Caco-2 (cell line): ENCODE measurements at regions not wholly inside any gene's neighbourhood (a gene's known extent, or its start where the extent isn't known, plus 50 kb on each side); places are given as distances from the start of the nearest gene placed in this dataset.

Experiments used
- BruUV-seq: library from RNA; stranded (reverse); fragments of 400-500 nt; replicated peaks from 2 replicates; lab custom pipeline; 2021; lab: Mats Ljungman, UMichigan
- CTCF ChIA-PET: fragments of 300-600 bp; sonication (Branson Sonifier 250); formaldehyde crosslinking; loops from one replicate; lab custom pipeline; 2022; ENCODE audit warnings: antibody characterized with exemption; lab: Charles Lee
- POLR2A ChIA-PET: fragments of 300-600 bp; sonication (Branson Sonifier 250); formaldehyde crosslinking; loops from one replicate; lab custom pipeline; 2022; ENCODE audit warnings: antibody characterized with exemption; lab: Charles Lee
- DNase-seq, 2 experiments: peaks; one replicate each; pipeline versions ENCODE4 v3.0.0 to v3.0.0-alpha.2; 2020 to 2022
- H3K27me3 ChIP-seq: replicated peaks from 2 replicates; pipeline ENCODE4 v1.6.0; 2011; ENCODE audit warnings: low read length; ENCODE audit not compliant: control insufficient read depth, insufficient read depth
- H3K36me3 ChIP-seq: 2 replicates; pipeline ENCODE4 v1.5.1; 2011; ENCODE audit warnings: low read length; ENCODE audit not compliant: control insufficient read depth, insufficient read depth
- H3K4me1 ChIP-seq: fragments of 250-450 bp; sonication (Bioruptor Pico); 2 replicates; pipeline ENCODE4 v1.5.1; 2020; ENCODE audit warnings: mild to moderate bottlenecking
- H3K4me3 ChIP-seq: 2 replicates; pipeline ENCODE4 v1.5.1; 2011; ENCODE audit warnings: low read depth, mild to moderate bottlenecking, control low read depth, low read length
- H3K9me3 ChIP-seq: fragments of 250-450 bp; sonication (Bioruptor Pico); 2 replicates; pipeline ENCODE4 v1.5.1; 2020; ENCODE audit warnings: mild to moderate bottlenecking, moderate library complexity
- H3K27ac Mint-ChIP-seq: one replicate; pipeline ENCODE4 v1.8.0; 2022; ENCODE audit warnings: mixed read lengths; ENCODE audit not compliant: unreplicated experiment
- H3K27me3 Mint-ChIP-seq: one replicate; pipeline ENCODE4 v1.8.0; 2022; ENCODE audit warnings: mixed read lengths; ENCODE audit not compliant: insufficient read depth, unreplicated experiment
- H3K36me3 Mint-ChIP-seq: one replicate; pipeline ENCODE4 v1.8.0; 2022; ENCODE audit warnings: mild to moderate bottlenecking, mixed read lengths; ENCODE audit not compliant: insufficient read depth, unreplicated experiment
- H3K4me1 Mint-ChIP-seq: one replicate; pipeline ENCODE4 v1.8.0; 2022; ENCODE audit warnings: low read depth, mixed read lengths; ENCODE audit not compliant: unreplicated experiment
- H3K4me3 Mint-ChIP-seq: one replicate; pipeline ENCODE4 v1.8.0; 2022; ENCODE audit warnings: mild to moderate bottlenecking, moderate library complexity, mixed read lengths; ENCODE audit not compliant: unreplicated experiment
- H3K9me3 Mint-ChIP-seq: one replicate; pipeline ENCODE4 v1.8.0; 2022; ENCODE audit warnings: mixed read lengths; ENCODE audit not compliant: unreplicated experiment
- intact Hi-C: fragments of 100-400 bp; cut with micrococcal nuclease; formaldehyde crosslinking; loops from one replicate; pipeline ENCODE4 v1.10.0; 2022; ENCODE audit not compliant: unreplicated experiment
- TF ChIP-seq, protein P1 (sequence below), 2 experiments: fragments of 200-600 bp in 1 of 2; IDR thresholded peaks; 1 replicate in 1 of 2; 2 replicates in 1 of 2; pipeline versions ENCODE4 v1.5.1 to v1.8.0; 2011 to 2022; ENCODE audit warnings: antibody characterized with exemption in 1 of 2, control low read depth in 1 of 2, inconsistent platforms in 1 of 2, low read depth in 1 of 2, low read length in 1 of 2, mild to moderate bottlenecking in 1 of 2, moderate library complexity in 1 of 2; ENCODE audit not compliant: insufficient read depth in 1 of 2, severe bottlenecking in 1 of 2, unreplicated experiment in 1 of 2

DNA sequence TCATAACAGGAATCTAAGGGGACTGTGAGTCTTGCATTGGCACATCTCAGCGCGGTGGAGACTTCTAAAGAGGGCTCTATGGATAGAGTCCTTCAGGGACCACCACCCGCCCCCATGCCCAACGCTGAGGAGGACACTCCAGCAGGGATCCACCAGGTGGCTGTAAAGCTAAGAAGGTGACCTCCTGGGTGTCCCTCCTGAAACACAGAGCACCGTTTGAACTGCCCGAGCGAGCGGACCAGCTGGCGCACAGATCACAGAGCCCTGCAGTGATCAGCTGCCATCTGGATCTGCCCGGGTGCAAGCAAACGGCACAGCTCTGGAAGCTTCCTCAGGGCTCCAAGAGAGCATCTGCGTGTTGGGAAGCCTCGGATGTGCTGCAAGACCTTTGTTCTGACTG, 51.3 kb upstream of the LYST start:
- Mint-ChIP-seq H3K27me3 (no peaks in the 10 kb centered on the region), H3K27ac (no peak overlapping the region), H3K9me3 (no peaks in the 10 kb centered on the region), H3K4me1 (peaks cover 13% of the 10 kb centered on the region), H3K4me3 (no peak overlapping the region), H3K36me3 (no peaks in the 10 kb centered on the region)
- Histone ChIP-seq H3K4me3 (no peak overlapping the region), H3K4me1 (peaks cover 17% of the 10 kb centered on the region), H3K36me3 (no peaks in the 10 kb centered on the region), H3K27me3 (no peaks in the 10 kb centered on the region), H3K9me3 (no peaks in the 10 kb centered on the region)
- TF ChIP-seq, protein P1, sequence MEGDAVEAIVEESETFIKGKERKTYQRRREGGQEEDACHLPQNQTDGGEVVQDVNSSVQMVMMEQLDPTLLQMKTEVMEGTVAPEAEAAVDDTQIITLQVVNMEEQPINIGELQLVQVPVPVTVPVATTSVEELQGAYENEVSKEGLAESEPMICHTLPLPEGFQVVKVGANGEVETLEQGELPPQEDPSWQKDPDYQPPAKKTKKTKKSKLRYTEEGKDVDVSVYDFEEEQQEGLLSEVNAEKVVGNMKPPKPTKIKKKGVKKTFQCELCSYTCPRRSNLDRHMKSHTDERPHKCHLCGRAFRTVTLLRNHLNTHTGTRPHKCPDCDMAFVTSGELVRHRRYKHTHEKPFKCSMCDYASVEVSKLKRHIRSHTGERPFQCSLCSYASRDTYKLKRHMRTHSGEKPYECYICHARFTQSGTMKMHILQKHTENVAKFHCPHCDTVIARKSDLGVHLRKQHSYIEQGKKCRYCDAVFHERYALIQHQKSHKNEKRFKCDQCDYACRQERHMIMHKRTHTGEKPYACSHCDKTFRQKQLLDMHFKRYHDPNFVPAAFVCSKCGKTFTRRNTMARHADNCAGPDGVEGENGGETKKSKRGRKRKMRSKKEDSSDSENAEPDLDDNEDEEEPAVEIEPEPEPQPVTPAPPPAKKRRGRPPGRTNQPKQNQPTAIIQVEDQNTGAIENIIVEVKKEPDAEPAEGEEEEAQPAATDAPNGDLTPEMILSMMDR (IDR thresholded peaks at IDR 0.05; ENCODE audit: insufficient read depth in 1 of 2, low read depth in 1 of 2, low read length in 1 of 2, severe bottlenecking in 1 of 2, unreplicated experiment in 1 of 2) = no peak
- ChIA-PET CTCF (interaction anchor here (1.8 kb wide), 1 partner anchor 54 kb away, joined by 10 read pairs; no protein-coding TSS in a partner anchor), POLR2A (no interaction called here)
- no TSS peak for BruUV-seq
- intact Hi-C loops = no loop called here
- no peak for DNase-seq

- no peak overlapping the region for H3K4me3 Mint-ChIP-seq
- Histone ChIP-seq H3K4me3 (no peak overlapping the region), H3K36me3 (no peaks in the 10 kb centered on the region), H3K4me1 (peaks cover 17% of the 10 kb centered on the region), H3K9me3 (no peaks in the 10 kb centered on the region), H3K27me3 (no peaks in the 10 kb centered on the region)
- H3K9me3 Mint-ChIP-seq = no peaks in the 10 kb centered on the region
- no peaks in the 10 kb centered on the region for H3K27me3 Mint-ChIP-seq
- H3K36me3 Mint-ChIP-seq = no peaks in the 10 kb centered on the region
- intact Hi-C loops = no loop called here
- no peak overlapping the region for H3K27ac Mint-ChIP-seq
- POLR2A ChIA-PET = no interaction called here
- CTCF ChIA-PET = interaction anchor here (1.8 kb wide), 1 partner anchor 54 kb away, joined by 10 read pairs; no protein-coding TSS in a partner anchor
- TF ChIP-seq, protein P1 (IDR thresholded peaks at IDR 0.05; ENCODE audit: insufficient read depth in 1 of 2, low read depth in 1 of 2, low read length in 1 of 2, severe bottlenecking in 1 of 2, unreplicated experiment in 1 of 2) = no peak
- no peak for DNase-seq
- H3K4me1 Mint-ChIP-seq = peaks cover 7% of the 10 kb centered on the region
- BruUV-seq = no TSS peak
These were observed 50.6 kb upstream of the LYST start for GRCh38 chr1:235917267-235917811.
